ENCODE measurements at regions not wholly inside any gene's neighbourhood (a gene's known extent, or its start where the extent isn't known, plus 50 kb on each side); places are given as distances from the start of the nearest gene placed in this dataset.

DNA sequence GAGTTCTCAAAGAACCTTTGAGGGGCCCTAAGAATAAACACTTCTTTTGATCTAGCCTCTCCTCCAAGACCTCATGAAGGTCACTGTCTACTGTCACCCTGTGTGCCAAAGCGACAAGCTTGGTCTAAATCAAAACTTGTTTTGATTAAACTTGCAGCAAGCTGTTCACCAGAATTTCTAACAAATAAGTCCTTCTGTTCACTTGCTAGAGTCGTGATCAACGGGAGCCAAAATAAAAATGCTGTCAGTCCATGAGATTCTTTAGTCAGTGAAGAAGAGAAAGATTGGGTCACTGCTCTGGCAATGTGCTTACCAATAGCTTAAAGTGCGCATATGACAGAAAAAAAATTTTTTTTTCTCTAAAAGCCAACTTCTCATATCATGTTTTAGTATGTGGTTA is 53.9 kb upstream of the GALNT5 start:
- intact Hi-C loops (cut with micrococcal nuclease; ENCODE audit: unreplicated experiment), result no loop called here
- CTCF ChIA-PET (ENCODE audit: low intra/inter-chr PET ratio, low total read pairs), result no interaction called here
- Histone ChIP-seq H3K4me3 (replicated peaks in 1 of 3; ENCODE audit: insufficient read depth in 1 of 3, low read depth in 2 of 3, low read length in 3 of 3) (no peak overlapping the region), H3K4me1 (ENCODE audit: insufficient read depth, low read length) (no peaks in the 10 kb centered on the region), H3K27me3 (ENCODE audit: control insufficient read depth in 1 of 2, insufficient read depth in 2 of 2, low read length in 2 of 2) (no peaks in the 10 kb centered on the region), H3K79me2 (ENCODE audit: insufficient read depth, low read length) (no peaks in the 10 kb centered on the region), H4K20me1 (ENCODE audit: insufficient read depth, low read length) (no peaks in the 10 kb centered on the region), H3K9ac (ENCODE audit: insufficient read depth, low read depth, low read length) (no peak overlapping the region), H3K27ac (ENCODE audit: extremely low read length, insufficient read depth, low read length) (no peak overlapping the region), H3K9me3 (ENCODE audit: low read length) (no peaks in the 10 kb centered on the region), H2AFZ (ENCODE audit: low read length) (no peak overlapping the region), H3K4me2 (ENCODE audit: low read depth, low read length) (no peak overlapping the region), H3K36me3 (replicated peaks in 1 of 2; ENCODE audit: control insufficient read depth in 1 of 2, insufficient read depth in 2 of 2, low read length in 2 of 2) (no peaks in the 10 kb centered on the region)
- WGBS (ENCODE audit: low lambda C conversion rate), result under 1% methylated on average over 4 of the region's 4 CpGs
- DNase-seq (ENCODE audit: low spot score), result no peak
- POLR2A ChIA-PET, result no interaction called here
- no TSS peak for BruUV-seq (replicated peaks)
- ATAC-seq, result no peak
- no peak for FAIRE-seq
- in situ Hi-C loops (cut with HindIII; ENCODE audit: extremely low pct_ligation_motif_present, low pct_unique_long_range_greater_than_20kb), result no loop called here
- no peak for TF ChIP-seq JARID2 (CRISPR knock-in tag; IDR thresholded peaks at IDR 0.05; ENCODE audit: insufficient replicate concordance)
- TF ChIP-seq ZNF30 (CRISPR knock-in tag; IDR thresholded peaks at IDR 0.05), result no peak

DNA sequence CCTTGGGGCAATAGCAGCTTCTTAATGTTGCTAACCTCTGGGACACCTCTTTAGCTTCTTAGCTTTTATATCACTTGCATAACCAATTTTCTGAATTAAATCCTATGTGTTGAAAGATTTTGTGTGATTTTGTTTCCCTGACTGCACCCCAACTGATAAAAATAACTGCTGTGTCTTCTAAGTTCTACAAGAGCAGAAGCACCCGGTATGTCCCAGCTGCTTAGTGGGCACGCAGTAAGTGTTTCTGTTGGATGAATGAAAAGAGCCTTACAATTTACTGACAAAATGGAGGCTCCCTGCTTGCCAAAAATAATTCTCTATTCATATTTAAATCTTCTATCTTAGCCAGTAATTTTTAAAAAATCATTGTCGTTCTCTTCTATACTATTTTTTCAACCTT is 53.1 kb upstream of the GALNT5 start:
- ATAC-seq, result no peak
- in situ Hi-C loops (cut with HindIII; ENCODE audit: extremely low pct_ligation_motif_present, low pct_unique_long_range_greater_than_20kb), result no loop called here
- Histone ChIP-seq H3K4me2 (ENCODE audit: low read depth, low read length) (no peak overlapping the region), H3K79me2 (ENCODE audit: insufficient read depth, low read length) (no peaks in the 10 kb centered on the region), H3K4me1 (ENCODE audit: insufficient read depth, low read length) (no peaks in the 10 kb centered on the region), H3K9ac (ENCODE audit: insufficient read depth, low read depth, low read length) (no peak overlapping the region), H3K36me3 (replicated peaks in 1 of 2; ENCODE audit: control insufficient read depth in 1 of 2, insufficient read depth in 2 of 2, low read length in 2 of 2) (no peaks in the 10 kb centered on the region), H3K9me3 (ENCODE audit: low read length) (no peaks in the 10 kb centered on the region), H3K27ac (ENCODE audit: extremely low read length, insufficient read depth, low read length) (no peak overlapping the region), H3K27me3 (ENCODE audit: control insufficient read depth in 1 of 2, insufficient read depth in 2 of 2, low read length in 2 of 2) (no peaks in the 10 kb centered on the region), H3K4me3 (replicated peaks in 1 of 3; ENCODE audit: insufficient read depth in 1 of 3, low read depth in 2 of 3, low read length in 3 of 3) (no peak overlapping the region), H4K20me1 (ENCODE audit: insufficient read depth, low read length) (no peaks in the 10 kb centered on the region), H2AFZ (ENCODE audit: low read length) (no peak overlapping the region)
- intact Hi-C loops (cut with micrococcal nuclease; ENCODE audit: unreplicated experiment), result no loop called here
- no peak for DNase-seq (ENCODE audit: low spot score)
- 24% methylated on average over 3 of the region's 3 CpGs for WGBS (ENCODE audit: low lambda C conversion rate)
- BruUV-seq (replicated peaks), result no TSS peak
- ChIA-PET CTCF (ENCODE audit: low intra/inter-chr PET ratio, low total read pairs) (no interaction called here), POLR2A (no interaction called here)
- TF ChIP-seq MLXIP (CRISPR knock-in tag; IDR thresholded peaks at IDR 0.05; ENCODE audit: borderline replicate concordance) (no peak), PHF20 (CRISPR knock-in tag; IDR thresholded peaks at IDR 0.05) (no peak), RARG (CRISPR knock-in tag; IDR thresholded peaks at IDR 0.05; ENCODE audit: low read depth) (no peak)
- FAIRE-seq, result no peak

All from HepG2 (cell line).